ENCODE measurements at regions not wholly inside any gene's neighbourhood (a gene's known extent, or its start where the extent isn't known, plus 50 kb on each side); places are given as distances from the start of the nearest gene placed in this dataset.

GRCh38 chr5:30392897-30393296 is 800.6 kb upstream of the CDH6 start:
- TF ChIP-seq CTCF (IDR thresholded peaks at IDR 0.05) (no peak), POLR2A (IDR thresholded peaks at IDR 0.05) (no peak)

Data from testis (tissue), 2 donors.